T-cell (primary cell): ENCODE measurements at regions not wholly inside any gene's neighbourhood (a gene's known extent, or its start where the extent isn't known, plus 50 kb on each side); places are given as distances from the start of the nearest gene placed in this dataset.

Source experiments
- ATAC-seq, 4 experiments: fragments of 200-7000 bp in 3 of 4; fragments of 150-1000 bp in 1 of 4; cut with Tn5 transposase; replicated peaks in 1 of 4; 1 replicate in 3 of 4; 2 replicates in 1 of 4; pipeline ENCODE4 v1.10.0; 2021; ENCODE audit warnings: moderate library complexity in 3 of 4, mild to moderate bottlenecking in 2 of 4, moderate number of reproducible peaks in 1 of 4
- CTCF ChIA-PET, 2 donors: fragments of 300-600 bp; sonication (Branson Sonifier 250); formaldehyde crosslinking; loops; one replicate each; lab custom pipeline; 2022; ENCODE audit warnings: antibody characterized with exemption in 2 of 2; lab: Charles Lee
- POLR2A ChIA-PET, 2 donors: fragments of 300-600 bp; sonication (Branson Sonifier 250); formaldehyde crosslinking; loops; one replicate each; lab custom pipeline; 2022; ENCODE audit warnings: antibody characterized with exemption in 2 of 2; lab: Charles Lee
- DNase-seq, 35 experiments: peaks; one replicate each; pipeline versions ENCODE4 v3.0.0 to v3.0.0-alpha.2; 2013 to 2023
- H3K27ac ChIP-seq: one replicate; pipeline ENCODE4 v1.5.1; 2013; ENCODE audit warnings: low read length
- H3K27me3 ChIP-seq, 2 experiments: replicated peaks in 1 of 2; 1 replicate in 1 of 2; 2 replicates in 1 of 2; pipeline versions ENCODE4 v1.6.1 to v1.7.0; 2013; ENCODE audit warnings: low read length in 1 of 2, mixed read lengths in 1 of 2; ENCODE audit not compliant: control insufficient read depth in 2 of 2, insufficient read depth in 2 of 2; ENCODE audit errors: extremely low read depth in 1 of 2
- H3K36me3 ChIP-seq, 2 donors: 1 replicate in 1 of 2; 2 replicates in 1 of 2; pipeline versions ENCODE4 v1.6.1 to v1.7.0; 2013; ENCODE audit warnings: low read length in 1 of 2; ENCODE audit not compliant: control insufficient read depth in 2 of 2, insufficient read depth in 1 of 2; ENCODE audit errors: extremely low read depth in 1 of 2
- H3K4me1 ChIP-seq, 2 experiments: 1 replicate in 1 of 2; 2 replicates in 1 of 2; pipeline versions ENCODE4 v1.6.1 to v1.7.0; 2013; ENCODE audit warnings: low read length in 2 of 2, mixed read lengths in 1 of 2; ENCODE audit not compliant: insufficient read depth in 2 of 2, control insufficient read depth in 1 of 2; ENCODE audit errors: extremely low read depth in 1 of 2
- H3K4me3 ChIP-seq, 2 donors: 1 replicate in 1 of 2; 2 replicates in 1 of 2; pipeline versions ENCODE4 v1.5.1 to v1.7.0; 2013; ENCODE audit warnings: mild to moderate bottlenecking in 2 of 2, low read length in 1 of 2, moderate library complexity in 1 of 2; ENCODE audit not compliant: control insufficient read depth in 1 of 2; ENCODE audit errors: extremely low read depth in 1 of 2
- H3K9me3 ChIP-seq: 2 replicates; pipeline ENCODE4 v1.7.0; 2013
- H3K27ac Mint-ChIP-seq, 2 donors: one replicate each; pipeline ENCODE4 v1.8.0; 2020 to 2021; ENCODE audit warnings: mild to moderate bottlenecking in 2 of 2, mixed read lengths in 2 of 2
- H3K27me3 Mint-ChIP-seq, 2 donors: one replicate each; pipeline ENCODE4 v1.8.0; 2021 to 2022; ENCODE audit warnings: mixed read lengths in 2 of 2
- H3K36me3 Mint-ChIP-seq: one replicate; pipeline ENCODE4 v1.8.0; 2021; ENCODE audit warnings: mixed read lengths
- H3K4me1 Mint-ChIP-seq, 3 donors: one replicate each; pipeline ENCODE4 v1.8.0; 2020 to 2022; ENCODE audit warnings: mixed read lengths in 3 of 3, mild to moderate bottlenecking in 1 of 3
- H3K4me3 Mint-ChIP-seq, 3 donors: one replicate each; pipeline ENCODE4 v1.8.0; 2020 to 2022; ENCODE audit warnings: mild to moderate bottlenecking in 3 of 3, mixed read lengths in 3 of 3, moderate library complexity in 3 of 3
- H3K9me3 Mint-ChIP-seq, 3 donors: one replicate each; pipeline ENCODE4 v1.8.0; 2020 to 2022; ENCODE audit warnings: mixed read lengths in 3 of 3
- WGBS: methylation state at CpG from one replicate; pipeline ENCODE4 v1.1.5; 2013; ENCODE audit warnings: missing lambda C conversion rate; ENCODE audit not compliant: insufficient coverage; 5-methylcytosine and 5-hydroxymethylcytosine counted together

GRCh38 chr6:56343295-56343694 is 95.9 kb upstream of the COL21A1 start:
- ATAC-seq: no peak
- H3K4me3 Mint-ChIP-seq: no peak overlapping the region
- WGBS: no CpG with 5 or more reads among the region's 2 CpGs

GRCh38 chr6:56339524-56339923 is 92.1 kb upstream of the COL21A1 start:
- no peak for ATAC-seq
- CTCF ChIA-PET: no interaction called here

More at GRCh38 chr6:56343295-56343694, 95.9 kb upstream of the COL21A1 start:
- ChIA-PET CTCF (no interaction called here), POLR2A (no interaction called here)
- H3K27me3 Mint-ChIP-seq: peaks cover 8 to 31% of the 10 kb centered on the region in 2 donors
- Histone ChIP-seq H3K27ac (no peak overlapping the region), H3K4me3 (no peak overlapping the region), H3K27me3 (peaks cover 0 to 6% of the 10 kb centered on the region in 2 experiments), H3K4me1 (no peaks in the 10 kb centered on the region), H3K36me3 (no peaks in the 10 kb centered on the region), H3K9me3 (no peaks in the 10 kb centered on the region)
- no peak overlapping the region for H3K27ac Mint-ChIP-seq
- DNase-seq: no peak
- no peaks in the 10 kb centered on the region for H3K4me1 Mint-ChIP-seq
- H3K9me3 Mint-ChIP-seq: no peaks in the 10 kb centered on the region
- no peaks in the 10 kb centered on the region for H3K36me3 Mint-ChIP-seq

GRCh38 chr6:56335726-56336125 is 88.3 kb upstream of the COL21A1 start:
- CTCF ChIA-PET: interaction anchor here in 1 of 2 donors (0.5 kb wide), 1 partner anchor 492 kb away, joined by 3 read pairs; no protein-coding TSS in a partner anchor
- WGBS: no CpG with 5 or more reads among the region's 1 CpG
- H3K36me3 Mint-ChIP-seq: no peaks in the 10 kb centered on the region

More at GRCh38 chr6:56339524-56339923, 92.1 kb upstream of the COL21A1 start:
- peaks cover 0 to 3% of the 10 kb centered on the region in 2 experiments for H3K27me3 ChIP-seq
- Mint-ChIP-seq H3K9me3 (peaks cover 0 to 4% (median 0%) of the 10 kb centered on the region in 3 donors), H3K27me3 (peaks cover 3 to 18% of the 10 kb centered on the region in 2 donors), H3K4me3 (no peak overlapping the region), H3K36me3 (no peaks in the 10 kb centered on the region), H3K4me1 (no peaks in the 10 kb centered on the region), H3K27ac (no peak overlapping the region)
- H3K27ac ChIP-seq: no peak overlapping the region
- WGBS: no CpG with 5 or more reads among the region's 3 CpGs
- POLR2A ChIA-PET: no interaction called here
- no peak for DNase-seq
- no peaks in the 10 kb centered on the region for H3K9me3 ChIP-seq
- no peak overlapping the region for H3K4me3 ChIP-seq
- H3K4me1 ChIP-seq: no peaks in the 10 kb centered on the region
- no peaks in the 10 kb centered on the region for H3K36me3 ChIP-seq

GRCh38 chr6:56334937-56335336 is 87.6 kb upstream of the COL21A1 start:
- CTCF ChIA-PET: no interaction called here
- no peaks in the 10 kb centered on the region for H3K4me1 Mint-ChIP-seq
- H3K27ac ChIP-seq: no peak overlapping the region
- H3K36me3 ChIP-seq: no peaks in the 10 kb centered on the region
- no peaks in the 10 kb centered on the region for H3K9me3 ChIP-seq
- no peaks in the 10 kb centered on the region for H3K4me1 ChIP-seq
- H3K27me3 ChIP-seq: peaks cover 0 to 3% of the 10 kb centered on the region in 2 experiments
- POLR2A ChIA-PET: no interaction called here
- no peak overlapping the region for H3K4me3 ChIP-seq
- H3K36me3 Mint-ChIP-seq: no peaks in the 10 kb centered on the region
- peaks cover 0 to 4% (median 0%) of the 10 kb centered on the region in 3 donors for H3K9me3 Mint-ChIP-seq
- no peak overlapping the region for H3K4me3 Mint-ChIP-seq
- no peak overlapping the region for H3K27ac Mint-ChIP-seq
- 43% methylated on average over 1 of the region's 1 CpG for WGBS
- ATAC-seq (no peak), DNase-seq (no peak)
- peaks cover 2 to 6% of the 10 kb centered on the region in 2 donors for H3K27me3 Mint-ChIP-seq

More at GRCh38 chr6:56335726-56336125, 88.3 kb upstream of the COL21A1 start:
- ATAC-seq: no peak
- Histone ChIP-seq H3K27ac (no peak overlapping the region), H3K4me1 (no peaks in the 10 kb centered on the region), H3K27me3 (peaks cover 0 to 3% of the 10 kb centered on the region in 2 experiments), H3K9me3 (no peaks in the 10 kb centered on the region), H3K36me3 (no peaks in the 10 kb centered on the region), H3K4me3 (no peak overlapping the region)
- Mint-ChIP-seq H3K4me1 (no peaks in the 10 kb centered on the region), H3K27me3 (peaks cover 5 to 11% of the 10 kb centered on the region in 2 donors), H3K4me3 (no peak overlapping the region), H3K27ac (no peak overlapping the region), H3K9me3 (peaks cover 0 to 4% (median 0%) of the 10 kb centered on the region in 3 donors)
- DNase-seq: no peak
- POLR2A ChIA-PET: no interaction called here

- H3K27me3 ChIP-seq: no peaks in the 10 kb centered on the region
- H3K27ac Mint-ChIP-seq: no peak overlapping the region
- WGBS: 13% methylated on average over 3 of the region's 3 CpGs
Measured at GRCh38 chr6:56329271-56330050, 82.1 kb upstream of the COL21A1 start.

GRCh38 chr6:56328728-56329090 is 81.3 kb upstream of the COL21A1 start:
- Histone ChIP-seq H3K36me3 (no peaks in the 10 kb centered on the region), H3K9me3 (no peaks in the 10 kb centered on the region), H3K27ac (no peak overlapping the region), H3K4me3 (no peak overlapping the region), H3K4me1 (no peaks in the 10 kb centered on the region), H3K27me3 (no peaks in the 10 kb centered on the region)
- DNase-seq: no peak
- Mint-ChIP-seq H3K9me3 (no peaks in the 10 kb centered on the region), H3K36me3 (no peaks in the 10 kb centered on the region), H3K27me3 (peaks cover under 1 to 6% of the 10 kb centered on the region in 2 donors), H3K27ac (no peak overlapping the region), H3K4me3 (no peak overlapping the region), H3K4me1 (no peaks in the 10 kb centered on the region)
- ChIA-PET CTCF (interaction anchor here in 1 of 2 donors (0.6 kb wide), 1 partner anchor 266 kb away, joined by 3 read pairs; no protein-coding TSS in a partner anchor), POLR2A (no interaction called here)
- no peak for ATAC-seq
- WGBS: 60% methylated on average over 2 of the region's 5 CpGs

More at GRCh38 chr6:56329271-56330050, 82.1 kb upstream of the COL21A1 start:
- no peak overlapping the region for H3K27ac ChIP-seq
- no peaks in the 10 kb centered on the region for H3K4me1 Mint-ChIP-seq
- H3K4me3 ChIP-seq: no peak overlapping the region
- H3K9me3 ChIP-seq: no peaks in the 10 kb centered on the region
- no peak overlapping the region for H3K4me3 Mint-ChIP-seq
- no peaks in the 10 kb centered on the region for H3K4me1 ChIP-seq
- ChIA-PET CTCF (no interaction called here), POLR2A (no interaction called here)
- H3K9me3 Mint-ChIP-seq: no peaks in the 10 kb centered on the region
- ATAC-seq: no peak
- no peak for DNase-seq
- H3K36me3 ChIP-seq: no peaks in the 10 kb centered on the region
- no peaks in the 10 kb centered on the region for H3K36me3 Mint-ChIP-seq
- H3K27me3 Mint-ChIP-seq: peaks cover 2 to 6% of the 10 kb centered on the region in 2 donors
